Dendritic cell treated with granulocyte-macrophage colony-stimulating factor and Interleukin-4, amounts not matched to agents 40 ng/mL and 50 ng/mL, for 4 days (primary cell): ENCODE measurements at regions not wholly inside any gene's neighbourhood (a gene's known extent, or its start where the extent isn't known, plus 50 kb on each side); places are given as distances from the start of the nearest gene placed in this dataset.
A peak's percentile ranks its signal among the peaks of the same experiment; 100 is the strongest.

Source experiments
- H3K27ac Mint-ChIP-seq: one replicate; pipeline ENCODE4 v1.8.0; 2022; ENCODE audit warnings: mild to moderate bottlenecking, mixed read lengths
- H3K27me3 Mint-ChIP-seq: one replicate; pipeline ENCODE4 v1.8.0; 2022; ENCODE audit warnings: mild to moderate bottlenecking, mixed read lengths
- H3K36me3 Mint-ChIP-seq: one replicate; pipeline ENCODE4 v1.8.0; 2022; ENCODE audit warnings: low read depth, mixed read lengths
- H3K4me1 Mint-ChIP-seq: one replicate; pipeline ENCODE4 v1.8.0; 2022; ENCODE audit warnings: low read depth, mixed read lengths
- H3K4me3 Mint-ChIP-seq: one replicate; pipeline ENCODE4 v1.8.0; 2022; ENCODE audit warnings: mild to moderate bottlenecking, moderate library complexity, mixed read lengths
- H3K9me3 Mint-ChIP-seq: one replicate; pipeline ENCODE4 v1.8.0; 2022; ENCODE audit warnings: mixed read lengths
- intact Hi-C: fragments of 100-400 bp; cut with micrococcal nuclease; formaldehyde crosslinking; loops from one replicate; pipeline ENCODE4 v1.15.0; 2022

- Mint-ChIP-seq H3K27me3 (no peaks in the 10 kb centered on the region), H3K9me3 (peaks cover 2% of the 10 kb centered on the region), H3K36me3 (peaks cover under 1% of the 10 kb centered on the region), H3K4me3 (no peak overlapping the region), H3K27ac (no peak overlapping the region), H3K4me1 (peaks cover 24% of the 10 kb centered on the region)
- intact Hi-C loops: loop anchor here (10.0 kb wide), 1 partner anchor 242 kb away; the partner anchor contains the start of gene GPR87
These were observed 96.4 kb upstream of the IGSF10 start for GRCh38 chr3:151557068-151557840.

DNA sequence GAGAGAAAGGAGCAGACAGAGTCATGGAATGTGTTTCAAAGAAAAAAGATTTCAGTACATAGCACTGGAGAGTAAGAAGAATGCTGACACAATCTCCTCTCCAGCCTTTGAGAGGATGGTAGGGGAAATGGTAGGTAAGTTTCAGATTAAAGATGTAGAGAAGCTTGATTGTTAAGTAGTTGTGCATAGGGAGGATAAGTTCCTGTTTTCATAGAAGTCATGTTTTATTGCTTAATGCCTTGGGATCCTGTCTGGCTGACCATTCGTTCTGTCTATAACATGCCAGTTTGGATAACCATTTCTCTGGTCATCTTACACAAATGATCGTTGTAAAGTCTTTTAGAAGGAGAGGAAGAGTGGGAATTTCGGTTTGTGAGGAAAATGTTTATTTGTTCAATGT, 95.7 kb upstream of the IGSF10 start:
- Mint-ChIP-seq H3K9me3 (peaks cover 9% of the 10 kb centered on the region), H3K27me3 (no peaks in the 10 kb centered on the region), H3K36me3 (peaks cover 5% of the 10 kb centered on the region), H3K4me1 (peaks cover 29% of the 10 kb centered on the region), H3K27ac (no peak overlapping the region), H3K4me3 (no peak overlapping the region)
- intact Hi-C loops: loop anchor here (10.0 kb wide), 1 partner anchor 242 kb away; the partner anchor contains the start of gene GPR87

GRCh38 chr3:151555523-151555922, 94.7 kb upstream of the IGSF10 start:
- H3K36me3 Mint-ChIP-seq: peaks cover 5% of the 10 kb centered on the region
- H3K4me1 Mint-ChIP-seq: peaks cover 29% of the 10 kb centered on the region
- intact Hi-C loops: loop anchor here (10.0 kb wide), 1 partner anchor 241 kb away; the partner anchor contains the start of gene GPR87
- H3K27me3 Mint-ChIP-seq: no peaks in the 10 kb centered on the region
- H3K4me3 Mint-ChIP-seq: no peak overlapping the region
- peaks cover 15% of the 10 kb centered on the region for H3K9me3 Mint-ChIP-seq
- H3K27ac Mint-ChIP-seq: no peak overlapping the region

DNA sequence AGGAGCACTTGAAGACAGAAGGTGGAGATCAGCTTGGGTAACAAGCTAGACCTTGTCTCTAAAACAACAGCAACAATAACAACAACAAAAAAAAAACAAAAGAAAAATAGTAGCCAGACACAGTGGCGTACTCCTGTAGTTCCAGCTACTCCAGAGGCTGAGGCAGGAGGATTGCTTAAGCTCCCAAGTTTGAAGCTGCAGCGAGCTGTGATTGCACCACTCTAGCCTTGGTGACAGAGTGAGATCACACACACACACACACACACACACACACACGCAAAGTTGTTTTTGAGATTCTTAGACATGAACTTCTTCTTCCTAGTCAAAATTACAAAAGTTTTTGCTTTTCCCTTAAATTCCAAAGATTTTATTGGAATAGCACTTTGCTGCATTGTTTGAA, 93.0 kb upstream of the IGSF10 start:
- Mint-ChIP-seq H3K4me3 (no peak overlapping the region), H3K27ac (no peak overlapping the region), H3K4me1 (peaks cover 33% of the 10 kb centered on the region), H3K27me3 (no peaks in the 10 kb centered on the region), H3K36me3 (peaks cover 5% of the 10 kb centered on the region), H3K9me3 (peaks cover 16% of the 10 kb centered on the region)
- intact Hi-C loops: loop anchor here (10.0 kb wide), 1 partner anchor 239 kb away; the partner anchor contains the start of gene GPR87

GRCh38 chr3:151552589-151552988, 91.7 kb upstream of the IGSF10 start:
- H3K36me3 Mint-ChIP-seq: peaks cover 5% of the 10 kb centered on the region
- H3K4me3 Mint-ChIP-seq: no peak overlapping the region
- intact Hi-C loops: loop anchor here (10.0 kb wide), 1 partner anchor 238 kb away; the partner anchor contains the start of gene GPR87
- peaks cover 16% of the 10 kb centered on the region for H3K9me3 Mint-ChIP-seq
- no peaks in the 10 kb centered on the region for H3K27me3 Mint-ChIP-seq
- no peak overlapping the region for H3K27ac Mint-ChIP-seq
- H3K4me1 Mint-ChIP-seq: peaks cover 35% of the 10 kb centered on the region

GRCh38 chr3:151550642-151551041, 89.8 kb upstream of the IGSF10 start:
- H3K4me1 Mint-ChIP-seq: peaks cover 19% of the 10 kb centered on the region
- H3K9me3 Mint-ChIP-seq: peaks cover 16% of the 10 kb centered on the region
- no peak overlapping the region for H3K27ac Mint-ChIP-seq
- H3K27me3 Mint-ChIP-seq: no peaks in the 10 kb centered on the region
- peaks cover 5% of the 10 kb centered on the region for H3K36me3 Mint-ChIP-seq
- intact Hi-C loops: loop anchor here (10.0 kb wide), 1 partner anchor 236 kb away; the partner anchor contains the start of gene GPR87
- no peak overlapping the region for H3K4me3 Mint-ChIP-seq

DNA sequence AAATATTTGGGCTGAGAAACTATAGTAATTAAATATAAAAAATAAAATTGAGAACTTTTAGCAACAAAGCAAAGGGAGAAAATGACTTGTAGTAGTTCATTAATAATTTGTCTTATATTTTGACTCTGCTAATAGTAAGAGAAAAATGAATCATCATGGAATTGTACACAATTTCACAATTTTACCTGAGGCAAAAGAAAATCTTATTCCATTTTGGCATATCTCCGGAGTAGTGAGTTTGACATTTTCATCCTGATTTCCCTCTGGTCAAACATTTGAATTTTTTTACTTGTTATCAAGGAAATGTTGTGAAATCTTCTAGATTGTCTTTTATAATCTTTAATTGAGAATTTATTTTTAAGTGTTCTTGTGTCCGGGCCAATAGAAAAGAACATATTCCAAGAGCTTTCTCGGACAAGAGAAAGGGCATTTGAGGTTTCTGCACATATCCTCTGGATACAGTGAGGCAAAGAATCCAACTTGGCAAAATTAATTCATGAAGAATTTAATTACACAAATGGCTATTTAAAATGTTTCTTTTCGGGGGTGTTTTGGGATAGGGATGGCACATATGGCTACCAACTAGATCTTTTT, 89.3 kb upstream of the IGSF10 start:
- intact Hi-C loops: loop anchor here (10.0 kb wide), 1 partner anchor 235 kb away; the partner anchor contains the start of gene GPR87
- H3K27me3 Mint-ChIP-seq: no peaks in the 10 kb centered on the region
- peaks cover 19% of the 10 kb centered on the region for H3K4me1 Mint-ChIP-seq

DNA sequence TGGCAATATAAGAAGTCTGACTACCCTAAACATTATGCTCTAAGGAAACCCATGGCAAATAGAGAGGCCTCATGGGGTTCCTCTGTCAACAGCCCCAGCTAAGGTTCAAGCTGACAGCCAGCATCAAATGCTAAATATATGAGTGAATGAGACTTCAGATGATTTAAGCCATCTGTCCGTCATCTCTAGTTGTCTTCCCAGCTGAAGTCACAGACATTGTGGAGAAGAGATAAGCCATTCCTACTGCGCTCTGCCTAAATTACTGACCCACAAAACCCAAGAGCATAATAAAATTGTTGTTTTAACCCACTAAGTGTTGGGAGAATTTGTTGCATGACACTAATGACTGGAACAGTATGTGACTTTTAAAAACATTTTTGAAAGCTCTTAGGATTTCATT, 87.3 kb upstream of the IGSF10 start:
- no peak overlapping the region for H3K27ac Mint-ChIP-seq
- intact Hi-C loops: no loop called here
- H3K4me3 Mint-ChIP-seq: no peak overlapping the region
- no peaks in the 10 kb centered on the region for H3K27me3 Mint-ChIP-seq
- peaks cover 14% of the 10 kb centered on the region for H3K4me1 Mint-ChIP-seq
- H3K36me3 Mint-ChIP-seq: peaks cover 5% of the 10 kb centered on the region
- H3K9me3 Mint-ChIP-seq: peaks cover 16% of the 10 kb centered on the region

More for the DNA sequence above, 89.3 kb upstream of the IGSF10 start:
- peaks cover 5% of the 10 kb centered on the region for H3K36me3 Mint-ChIP-seq
- peaks cover 16% of the 10 kb centered on the region for H3K9me3 Mint-ChIP-seq
- no peak overlapping the region for H3K27ac Mint-ChIP-seq
- no peak overlapping the region for H3K4me3 Mint-ChIP-seq

DNA sequence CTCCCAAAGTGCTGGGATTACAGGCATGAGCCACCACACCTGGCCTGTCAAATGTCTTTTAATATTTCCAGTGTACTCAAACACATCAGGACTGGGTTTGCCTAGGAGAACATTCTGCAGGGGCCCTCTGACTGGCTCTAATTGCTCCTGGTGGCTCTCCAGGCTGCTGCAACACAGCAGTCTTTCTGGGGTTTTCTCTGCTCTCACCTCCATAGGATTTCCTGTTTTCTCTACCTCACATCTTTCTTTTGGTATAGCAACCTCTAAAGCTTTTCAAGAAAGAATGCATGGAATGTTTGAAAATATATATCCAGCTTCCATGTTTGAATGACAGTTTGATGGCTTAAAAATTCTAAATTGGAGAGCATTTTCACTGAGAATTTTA, 83.3 kb upstream of the IGSF10 start:
- no peak overlapping the region for H3K4me3 Mint-ChIP-seq
- intact Hi-C loops: no loop called here
- H3K9me3 Mint-ChIP-seq: no peaks in the 10 kb centered on the region
- H3K36me3 Mint-ChIP-seq: no peaks in the 10 kb centered on the region
- H3K27me3 Mint-ChIP-seq: no peaks in the 10 kb centered on the region
- H3K4me1 Mint-ChIP-seq: peaks cover 4% of the 10 kb centered on the region
- H3K27ac Mint-ChIP-seq: no peak overlapping the region

DNA sequence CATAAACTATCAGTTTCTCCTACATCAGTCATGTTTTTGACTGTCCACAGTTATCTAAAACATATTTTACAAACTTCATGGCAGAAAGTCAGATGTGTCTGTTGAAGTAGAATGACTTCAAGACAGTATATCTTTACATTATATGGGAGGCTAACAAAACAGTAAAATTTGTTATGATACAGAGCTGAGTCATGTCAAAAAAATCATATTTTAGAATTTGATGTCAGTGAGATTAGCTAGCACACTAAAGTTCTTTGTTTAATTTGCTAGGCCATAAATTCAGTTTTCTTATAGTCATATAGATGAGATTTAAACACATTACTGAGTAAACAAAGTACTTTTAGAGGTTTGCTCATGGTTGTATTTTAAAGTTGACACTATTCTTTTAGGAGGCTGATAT, 80.3 kb upstream of the IGSF10 start:
- no peak overlapping the region for H3K27ac Mint-ChIP-seq
- H3K4me1 Mint-ChIP-seq: no peaks in the 10 kb centered on the region
- H3K9me3 Mint-ChIP-seq: no peaks in the 10 kb centered on the region
- no peak overlapping the region for H3K4me3 Mint-ChIP-seq
- H3K36me3 Mint-ChIP-seq: no peaks in the 10 kb centered on the region
- intact Hi-C loops: no loop called here
- no peaks in the 10 kb centered on the region for H3K27me3 Mint-ChIP-seq

GRCh38 chr3:151539599-151539998, 78.7 kb upstream of the IGSF10 start:
- Mint-ChIP-seq H3K4me3 (no peak overlapping the region), H3K27me3 (no peaks in the 10 kb centered on the region), H3K36me3 (no peaks in the 10 kb centered on the region), H3K27ac (no peak overlapping the region), H3K9me3 (no peaks in the 10 kb centered on the region), H3K4me1 (no peaks in the 10 kb centered on the region)
- intact Hi-C loops: no loop called here

DNA sequence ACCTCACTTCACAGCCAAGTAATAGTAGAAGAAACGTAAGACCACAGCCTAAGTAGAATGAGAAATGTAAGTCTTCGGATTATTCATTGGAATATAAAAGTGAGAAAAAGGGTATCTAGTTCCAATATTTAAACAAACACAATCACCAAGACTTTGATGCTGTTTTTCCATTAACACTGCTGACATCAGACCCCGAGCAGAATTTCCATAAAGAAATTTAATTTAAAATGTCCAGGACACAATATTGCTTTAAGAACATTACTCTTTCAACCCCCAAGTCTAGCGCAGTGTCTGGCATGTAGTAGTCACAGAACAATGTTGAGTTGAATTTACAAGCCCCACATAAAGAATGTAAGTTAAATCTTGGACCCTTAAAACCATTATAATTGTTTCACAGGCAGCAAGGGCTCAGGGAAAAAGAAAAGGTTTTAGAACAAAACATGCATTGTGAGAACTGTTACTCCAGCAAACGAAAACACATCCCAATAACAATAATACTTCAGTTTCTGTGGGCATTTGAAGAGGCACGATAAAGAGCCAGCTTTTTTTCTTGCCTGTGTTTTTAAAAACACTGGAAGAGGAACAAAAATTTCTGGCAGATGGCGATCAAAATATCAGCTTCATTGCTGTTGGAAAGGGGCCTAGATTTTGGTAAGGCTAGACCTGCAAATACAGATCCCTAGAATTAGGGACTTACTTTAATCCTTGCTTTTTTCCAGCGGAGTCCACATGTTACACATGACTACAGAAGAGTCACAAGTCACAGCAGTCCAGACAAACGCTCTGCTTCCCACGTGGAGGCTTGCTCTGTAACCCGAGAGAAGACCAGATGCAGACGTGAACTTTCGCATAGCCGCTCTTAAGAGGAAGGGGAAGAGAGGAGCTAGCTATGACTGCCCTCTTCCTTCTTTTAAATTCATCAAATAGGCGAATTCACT, 77.9 kb upstream of the IGSF10 start:
- H3K9me3 Mint-ChIP-seq: no peaks in the 10 kb centered on the region
- H3K36me3 Mint-ChIP-seq: no peaks in the 10 kb centered on the region
- no peaks in the 10 kb centered on the region for H3K27me3 Mint-ChIP-seq
- peak overlapping the region; percentile 20 for H3K4me3 Mint-ChIP-seq
- H3K27ac Mint-ChIP-seq: no peak overlapping the region
- intact Hi-C loops: no loop called here
- no peaks in the 10 kb centered on the region for H3K4me1 Mint-ChIP-seq

DNA sequence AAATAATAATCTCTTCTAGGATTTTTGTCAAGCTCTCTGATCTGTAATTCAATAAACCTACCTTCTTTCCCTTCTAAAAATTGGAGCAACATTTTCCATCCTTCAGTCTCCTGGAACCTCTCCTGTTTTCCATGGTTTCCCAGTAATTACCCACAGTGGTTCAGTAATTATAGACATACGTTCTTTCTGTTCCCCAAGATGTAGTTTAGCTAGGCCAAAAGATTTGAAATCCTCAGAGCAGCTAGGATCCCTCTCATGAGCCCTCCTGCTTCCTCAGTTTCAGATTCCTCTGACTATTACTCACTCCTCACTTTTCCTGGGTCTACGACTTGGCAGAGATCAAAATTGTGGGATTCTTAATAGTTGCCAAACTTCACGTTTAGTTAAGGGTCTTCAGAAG, 76.9 kb upstream of the IGSF10 start:
- H3K27ac Mint-ChIP-seq: no peak overlapping the region
- no peak overlapping the region for H3K4me3 Mint-ChIP-seq
- intact Hi-C loops: no loop called here
- peaks cover 7% of the 10 kb centered on the region for H3K9me3 Mint-ChIP-seq
- H3K4me1 Mint-ChIP-seq: no peaks in the 10 kb centered on the region
- no peaks in the 10 kb centered on the region for H3K36me3 Mint-ChIP-seq
- no peaks in the 10 kb centered on the region for H3K27me3 Mint-ChIP-seq
